NB4 (cell line): ENCODE measurements at regions not wholly inside any gene's neighbourhood (a gene's known extent, or its start where the extent isn't known, plus 50 kb on each side); places are given as distances from the start of the nearest gene placed in this dataset.

Experiments used
- DNase-seq: peaks from one replicate; pipeline ENCODE4 v3.0.0; 2010; ENCODE audit warnings: low read depth
- H3K4me3 ChIP-seq: one replicate; pipeline ENCODE4 v1.5.1; 2011; ENCODE audit warnings: mild to moderate bottlenecking, low read depth, low read length, moderate library complexity
- MYC ChIP-seq: IDR thresholded peaks from 2 replicates; pipeline ENCODE4 v1.6.1; 2011; ENCODE audit warnings: low read depth, low read length
- POLR2A ChIP-seq: IDR thresholded peaks from 2 replicates; pipeline ENCODE4 v1.6.1; 2011; ENCODE audit warnings: mild to moderate bottlenecking; ENCODE audit not compliant: insufficient read length; ENCODE audit errors: extremely low read depth
- TF ChIP-seq, protein P1 (sequence below): IDR thresholded peaks from 2 replicates; pipeline ENCODE4 v1.6.1; 2011; ENCODE audit warnings: low read depth, low read length
- TF ChIP-seq, protein P2 (sequence below): IDR thresholded peaks from one replicate; pipeline ENCODE4 v1.5.1; 2012; ENCODE audit warnings: low read depth, low read length

DNA sequence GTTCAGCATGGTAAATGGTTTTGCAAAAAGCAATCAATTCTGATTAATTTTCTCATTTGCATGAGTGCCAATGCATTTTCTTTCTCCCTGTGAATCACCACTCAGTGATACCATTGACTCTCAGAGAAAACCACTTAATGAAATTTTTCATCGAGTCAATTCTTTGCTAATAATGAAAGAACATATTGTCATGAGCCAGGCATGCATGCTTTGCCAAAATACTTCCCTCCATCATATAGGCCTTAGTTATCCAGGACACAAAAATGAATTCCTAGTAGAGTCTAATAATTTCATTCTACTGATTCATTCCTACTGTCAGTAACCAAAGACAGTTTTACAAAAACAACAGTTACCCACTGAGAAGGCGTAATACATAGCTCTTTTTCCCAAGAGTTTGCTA lies 680.0 kb downstream of the TRIML1 start:
- DNase-seq, result no peak
- TF ChIP-seq, protein P1, sequence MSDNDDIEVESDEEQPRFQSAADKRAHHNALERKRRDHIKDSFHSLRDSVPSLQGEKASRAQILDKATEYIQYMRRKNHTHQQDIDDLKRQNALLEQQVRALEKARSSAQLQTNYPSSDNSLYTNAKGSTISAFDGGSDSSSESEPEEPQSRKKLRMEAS, result no peak
- TF ChIP-seq, protein P2, sequence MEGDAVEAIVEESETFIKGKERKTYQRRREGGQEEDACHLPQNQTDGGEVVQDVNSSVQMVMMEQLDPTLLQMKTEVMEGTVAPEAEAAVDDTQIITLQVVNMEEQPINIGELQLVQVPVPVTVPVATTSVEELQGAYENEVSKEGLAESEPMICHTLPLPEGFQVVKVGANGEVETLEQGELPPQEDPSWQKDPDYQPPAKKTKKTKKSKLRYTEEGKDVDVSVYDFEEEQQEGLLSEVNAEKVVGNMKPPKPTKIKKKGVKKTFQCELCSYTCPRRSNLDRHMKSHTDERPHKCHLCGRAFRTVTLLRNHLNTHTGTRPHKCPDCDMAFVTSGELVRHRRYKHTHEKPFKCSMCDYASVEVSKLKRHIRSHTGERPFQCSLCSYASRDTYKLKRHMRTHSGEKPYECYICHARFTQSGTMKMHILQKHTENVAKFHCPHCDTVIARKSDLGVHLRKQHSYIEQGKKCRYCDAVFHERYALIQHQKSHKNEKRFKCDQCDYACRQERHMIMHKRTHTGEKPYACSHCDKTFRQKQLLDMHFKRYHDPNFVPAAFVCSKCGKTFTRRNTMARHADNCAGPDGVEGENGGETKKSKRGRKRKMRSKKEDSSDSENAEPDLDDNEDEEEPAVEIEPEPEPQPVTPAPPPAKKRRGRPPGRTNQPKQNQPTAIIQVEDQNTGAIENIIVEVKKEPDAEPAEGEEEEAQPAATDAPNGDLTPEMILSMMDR, result no peak
- no peak for TF ChIP-seq MYC
- TF ChIP-seq POLR2A, result no peak
- no peak overlapping the region for H3K4me3 ChIP-seq

DNA sequence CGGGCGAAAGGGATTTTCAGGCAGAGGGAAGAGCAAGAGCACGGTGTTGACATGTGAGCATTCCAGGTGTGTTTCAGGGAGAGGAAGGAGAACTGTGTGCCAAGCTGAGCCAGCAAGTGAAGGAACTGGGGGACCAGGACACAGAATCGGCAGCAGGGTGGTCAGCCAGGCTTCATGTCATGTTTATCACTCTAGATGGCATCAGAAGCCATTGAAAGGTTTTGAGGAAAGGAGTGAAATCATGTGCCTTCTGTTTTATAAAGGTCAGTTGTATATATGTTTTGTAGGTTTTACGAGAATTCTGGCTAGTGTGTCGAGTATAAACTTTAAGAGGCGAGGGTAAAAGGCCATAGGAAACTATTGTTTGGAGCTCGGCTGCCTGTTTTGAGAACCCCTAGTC lies 682.3 kb downstream of the TRIML1 start:
- no peak overlapping the region for H3K4me3 ChIP-seq
- DNase-seq, result no peak
- TF ChIP-seq, protein P1, result no peak
- TF ChIP-seq POLR2A (no peak), MYC (no peak)

DNA sequence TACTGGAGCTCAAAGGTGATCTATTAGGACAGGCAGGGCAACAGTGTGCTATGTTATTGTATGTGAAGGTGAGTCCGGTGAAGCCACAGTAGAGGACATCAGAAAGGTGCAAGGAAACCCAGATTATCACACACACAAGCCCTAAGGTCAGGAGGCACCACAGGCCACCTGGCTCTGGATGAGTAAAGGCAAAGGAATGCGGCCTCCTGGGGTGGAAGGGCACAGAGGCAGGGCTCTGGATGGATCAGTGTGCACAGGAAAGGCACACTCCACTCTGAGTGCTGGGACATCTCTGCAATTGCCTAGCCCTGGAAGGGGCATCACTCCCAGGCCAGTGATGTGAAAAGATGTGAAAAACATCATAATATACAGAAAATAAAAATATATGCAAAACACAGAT lies 683.5 kb downstream of the TRIML1 start:
- TF ChIP-seq, protein P1, result no peak
- TF ChIP-seq MYC, result no peak
- TF ChIP-seq, protein P2, result no peak
- no peak for TF ChIP-seq POLR2A
- H3K4me3 ChIP-seq, result no peak overlapping the region
- no peak for DNase-seq

DNA sequence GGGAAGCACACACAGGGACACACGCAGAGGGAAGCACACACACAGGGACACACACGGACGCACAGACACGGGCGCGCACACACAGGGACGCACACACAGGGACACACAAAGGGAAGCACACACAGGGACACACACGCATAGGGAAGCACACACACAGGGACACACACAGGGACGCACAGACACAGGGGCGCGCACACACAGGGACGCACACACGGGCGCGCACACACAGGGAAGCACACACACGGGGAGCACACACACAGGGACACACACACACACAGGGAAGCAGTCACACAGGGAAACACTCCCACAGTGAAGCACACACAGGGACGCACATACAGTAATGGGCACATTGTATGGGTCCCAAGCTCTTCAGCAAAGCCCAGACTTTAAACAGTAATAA lies 685.3 kb downstream of the TRIML1 start:
- no peak for TF ChIP-seq MYC
- TF ChIP-seq POLR2A, result no peak
- TF ChIP-seq, protein P2, result no peak
- TF ChIP-seq, protein P1, result no peak
- DNase-seq, result no peak
- H3K4me3 ChIP-seq, result no peak overlapping the region

DNA sequence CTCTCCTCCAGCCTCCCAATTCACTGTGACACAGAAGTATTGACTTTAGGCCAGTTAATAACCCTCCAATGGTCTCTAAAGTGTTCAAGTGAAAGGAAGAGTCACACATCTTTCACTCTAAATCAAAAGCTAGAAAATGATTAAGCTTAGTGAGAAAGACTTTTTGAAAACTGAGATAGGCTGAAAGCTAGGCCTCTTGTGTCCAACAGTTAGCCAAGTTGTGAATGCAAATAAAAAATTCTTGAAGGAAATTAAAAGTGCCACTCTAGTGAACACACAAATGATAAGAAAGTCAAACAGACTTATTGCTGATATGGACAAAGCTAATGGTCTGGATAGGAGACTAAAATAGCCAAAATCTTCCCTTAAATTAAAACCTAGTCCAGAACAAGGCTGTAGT lies 687.2 kb downstream of the TRIML1 start:
- TF ChIP-seq MYC (no peak), POLR2A (no peak)
- TF ChIP-seq, protein P1, result no peak
- TF ChIP-seq, protein P2, result no peak
- DNase-seq, result no peak
- H3K4me3 ChIP-seq, result no peak overlapping the region

DNA sequence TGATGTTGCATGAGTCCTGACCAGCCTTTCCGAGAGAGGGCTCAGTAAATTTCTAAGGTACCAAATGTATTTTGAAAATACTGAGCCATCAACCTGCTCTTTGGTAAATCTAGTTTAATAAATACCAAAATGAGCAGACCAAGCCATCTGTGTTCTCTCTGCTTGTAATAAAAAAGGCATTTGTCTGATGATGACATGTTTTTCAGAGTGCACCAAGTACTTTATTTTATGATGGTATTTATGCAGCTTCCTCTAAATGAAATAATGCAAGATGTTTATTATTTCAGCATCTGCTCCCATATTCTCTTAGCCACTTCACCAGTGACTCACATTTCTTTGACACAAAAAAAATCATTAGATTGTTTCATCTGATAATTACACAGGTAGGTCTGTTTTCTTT lies 700.5 kb downstream of the TRIML1 start:
- no peak for DNase-seq
- no peak overlapping the region for H3K4me3 ChIP-seq
- TF ChIP-seq, protein P1, result no peak
- TF ChIP-seq POLR2A (no peak), MYC (no peak)
- TF ChIP-seq, protein P2, result no peak
